ENCODE measurements at regions not wholly inside any gene's neighbourhood (a gene's known extent, or its start where the extent isn't known, plus 50 kb on each side); places are given as distances from the start of the nearest gene placed in this dataset.
"Not testable (repeated sequence)": the region's sequence is repeated elsewhere in the genome, so short reads cannot be mapped to it uniquely, and the experiment has no call there.

GRCh38 chr19:34050430-34050829 lies 121.9 kb upstream of the LSM14A start:
- not testable (repeated sequence) for TF ChIP-seq CREB1 (CRISPR knock-in tag; IDR thresholded peaks at IDR 0.05); ZNF317 (CRISPR knock-in tag; IDR thresholded peaks at IDR 0.05; ENCODE audit: borderline replicate concordance, low read depth); E2F5 (CRISPR knock-in tag; IDR thresholded peaks at IDR 0.05); ETV6 (CRISPR knock-in tag; IDR thresholded peaks at IDR 0.05)
- TF ChIP-seq, protein P1, sequence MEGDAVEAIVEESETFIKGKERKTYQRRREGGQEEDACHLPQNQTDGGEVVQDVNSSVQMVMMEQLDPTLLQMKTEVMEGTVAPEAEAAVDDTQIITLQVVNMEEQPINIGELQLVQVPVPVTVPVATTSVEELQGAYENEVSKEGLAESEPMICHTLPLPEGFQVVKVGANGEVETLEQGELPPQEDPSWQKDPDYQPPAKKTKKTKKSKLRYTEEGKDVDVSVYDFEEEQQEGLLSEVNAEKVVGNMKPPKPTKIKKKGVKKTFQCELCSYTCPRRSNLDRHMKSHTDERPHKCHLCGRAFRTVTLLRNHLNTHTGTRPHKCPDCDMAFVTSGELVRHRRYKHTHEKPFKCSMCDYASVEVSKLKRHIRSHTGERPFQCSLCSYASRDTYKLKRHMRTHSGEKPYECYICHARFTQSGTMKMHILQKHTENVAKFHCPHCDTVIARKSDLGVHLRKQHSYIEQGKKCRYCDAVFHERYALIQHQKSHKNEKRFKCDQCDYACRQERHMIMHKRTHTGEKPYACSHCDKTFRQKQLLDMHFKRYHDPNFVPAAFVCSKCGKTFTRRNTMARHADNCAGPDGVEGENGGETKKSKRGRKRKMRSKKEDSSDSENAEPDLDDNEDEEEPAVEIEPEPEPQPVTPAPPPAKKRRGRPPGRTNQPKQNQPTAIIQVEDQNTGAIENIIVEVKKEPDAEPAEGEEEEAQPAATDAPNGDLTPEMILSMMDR (IDR thresholded peaks at IDR 0.05) = not testable (repeated sequence)
